GM21786 (cell line): ENCODE measurements at regions not wholly inside any gene's neighbourhood (a gene's known extent, or its start where the extent isn't known, plus 50 kb on each side); places are given as distances from the start of the nearest gene placed in this dataset.
"Not testable (repeated sequence)": the region's sequence is repeated elsewhere in the genome, so short reads cannot be mapped to it uniquely, and the experiment has no call there.

ENCODE experiments used
- ATAC-seq: cut with Tn5 transposase; IDR thresholded peaks from one replicate; pipeline ENCODE4 v1.9.1; 2021; ENCODE audit not compliant: unreplicated experiment

- ATAC-seq: peak; percentile 63
Measured at GRCh38 chr1:217048104-217048707, 325.0 kb upstream of the ESRRG start.

- ATAC-seq: no peak
Measured at GRCh38 chr1:217040711-217041455, 317.7 kb upstream of the ESRRG start.

- ATAC-seq: no peak
Measured at GRCh38 chr1:217039926-217040325, 316.7 kb upstream of the ESRRG start.

GRCh38 chr1:217039139-217039538 is 315.9 kb upstream of the ESRRG start:
- ATAC-seq: not testable (repeated sequence)

- ATAC-seq: no peak
Measured at GRCh38 chr1:217036757-217037156, 313.5 kb upstream of the ESRRG start.

GRCh38 chr1:217032715-217033367 is 309.6 kb upstream of the ESRRG start:
- no peak for ATAC-seq

GRCh38 chr1:217029281-217030157 is 306.3 kb upstream of the ESRRG start:
- no peak for ATAC-seq

- ATAC-seq: peak; percentile 97
Measured at GRCh38 chr1:217027403-217028080, 304.3 kb upstream of the ESRRG start.

GRCh38 chr1:217026531-217026930 is 303.3 kb upstream of the ESRRG start:
- ATAC-seq: no peak

GRCh38 chr1:217025381-217025780 is 302.2 kb upstream of the ESRRG start:
- no peak for ATAC-seq

GRCh38 chr1:217024911-217025310 is 301.7 kb upstream of the ESRRG start:
- ATAC-seq: no peak

- no peak for ATAC-seq
Measured at GRCh38 chr1:217021956-217022355, 298.7 kb upstream of the ESRRG start.

- ATAC-seq: no peak
Measured at GRCh38 chr1:217021400-217021799, 298.2 kb upstream of the ESRRG start.

GRCh38 chr1:217019475-217019874 is 296.2 kb upstream of the ESRRG start:
- ATAC-seq: no peak

- no peak for ATAC-seq
Measured at GRCh38 chr1:217018648-217019047, 295.4 kb upstream of the ESRRG start.

GRCh38 chr1:217017165-217017564 is 293.9 kb upstream of the ESRRG start:
- ATAC-seq: no peak

- no peak for ATAC-seq
Measured at GRCh38 chr1:217014066-217014465, 290.8 kb upstream of the ESRRG start.

GRCh38 chr1:217012659-217013058 is 289.4 kb upstream of the ESRRG start:
- ATAC-seq: no peak

GRCh38 chr1:217011097-217011496 is 287.9 kb upstream of the ESRRG start:
- no peak for ATAC-seq

GRCh38 chr1:217010253-217010652 is 287.0 kb upstream of the ESRRG start:
- ATAC-seq: no peak

GRCh38 chr1:217009376-217009775 is 286.1 kb upstream of the ESRRG start:
- no peak for ATAC-seq
